ENCODE measurements at regions not wholly inside any gene's neighbourhood (a gene's known extent, or its start where the extent isn't known, plus 50 kb on each side); places are given as distances from the start of the nearest gene placed in this dataset.
A peak's percentile ranks its signal among the peaks of the same experiment; 100 is the strongest.

GRCh38 chr1:30058970-30059369, 664.4 kb downstream of the MATN1 start:
- H3K4me1 ChIP-seq, result no peaks in the 10 kb centered on the region
- ATAC-seq (ENCODE audit: low FRiP score in 2 of 2), result no peak

GRCh38 chr1:30054126-30054525, 669.3 kb downstream of the MATN1 start:
- Histone ChIP-seq H3K9me3 (no peaks in the 10 kb centered on the region), H3K27ac (no peak overlapping the region), H3K36me3 (no peaks in the 10 kb centered on the region), H3K4me3 (no peak overlapping the region), H3K4me1 (no peaks in the 10 kb centered on the region), H3K27me3 (no peaks in the 10 kb centered on the region)
- no peak for TF ChIP-seq CTCF (IDR thresholded peaks at IDR 0.05)
- no peak for TF ChIP-seq POLR2A (IDR thresholded peaks at IDR 0.05)
- TF ChIP-seq POLR2AphosphoS5 (IDR thresholded peaks at IDR 0.05), result no peak
- TF ChIP-seq EP300 (IDR thresholded peaks at IDR 0.05), result no peak
- no peak for ATAC-seq (ENCODE audit: low FRiP score in 2 of 2)
- 34 to 48% methylated on average over 1 of the region's 1 CpG for WGBS, 2 donors
- no peak for DNase-seq

More at GRCh38 chr1:30058970-30059369, 664.4 kb downstream of the MATN1 start:
- Histone ChIP-seq H3K27me3 (no peaks in the 10 kb centered on the region), H3K9me3 (no peaks in the 10 kb centered on the region), H3K36me3 (no peaks in the 10 kb centered on the region), H3K27ac (no peak overlapping the region), H3K4me3 (no peak overlapping the region)
- TF ChIP-seq EP300 (IDR thresholded peaks at IDR 0.05), result no peak
- TF ChIP-seq CTCF (IDR thresholded peaks at IDR 0.05), result no peak
- TF ChIP-seq POLR2A (IDR thresholded peaks at IDR 0.05), result no peak
- TF ChIP-seq POLR2AphosphoS5 (IDR thresholded peaks at IDR 0.05), result no peak
- WGBS, 2 donors, result 53 to 88% methylated on average over 3 to 4 of the region's 4 CpGs
- DNase-seq, result no peak

- H3K36me3 ChIP-seq, result no peaks in the 10 kb centered on the region
- ATAC-seq (ENCODE audit: low FRiP score in 2 of 2) (no peak), DNase-seq (no peak)
- TF ChIP-seq POLR2AphosphoS5 (IDR thresholded peaks at IDR 0.05), result no peak
- TF ChIP-seq CTCF (IDR thresholded peaks at IDR 0.05), result no peak
- no peak for TF ChIP-seq EP300 (IDR thresholded peaks at IDR 0.05)
- TF ChIP-seq POLR2A (IDR thresholded peaks at IDR 0.05), result no peak
- no peak overlapping the region for H3K27ac ChIP-seq
- no peaks in the 10 kb centered on the region for H3K9me3 ChIP-seq
- H3K27me3 ChIP-seq, result no peaks in the 10 kb centered on the region
- no peaks in the 10 kb centered on the region for H3K4me1 ChIP-seq
- H3K4me3 ChIP-seq, result no peak overlapping the region
- 52 to 65% methylated on average over 4 of the region's 4 CpGs for WGBS, 2 donors
These were observed 671.2 kb downstream of the MATN1 start for GRCh38 chr1:30052178-30052577.

GRCh38 chr1:30051777-30052176, 671.6 kb downstream of the MATN1 start:
- Histone ChIP-seq H3K4me3 (no peak overlapping the region), H3K27ac (no peak overlapping the region), H3K4me1 (no peaks in the 10 kb centered on the region), H3K36me3 (no peaks in the 10 kb centered on the region), H3K27me3 (no peaks in the 10 kb centered on the region), H3K9me3 (no peaks in the 10 kb centered on the region)
- ATAC-seq (ENCODE audit: low FRiP score in 2 of 2) (no peak), DNase-seq (no peak)
- TF ChIP-seq POLR2A (IDR thresholded peaks at IDR 0.05) (no peak), POLR2AphosphoS5 (IDR thresholded peaks at IDR 0.05) (no peak), CTCF (IDR thresholded peaks at IDR 0.05) (no peak), EP300 (IDR thresholded peaks at IDR 0.05) (no peak)
- 80 to 81% methylated on average over 4 to 6 of the region's 6 CpGs for WGBS, 2 donors

- TF ChIP-seq EP300 (IDR thresholded peaks at IDR 0.05) (no peak), CTCF (IDR thresholded peaks at IDR 0.05) (no peak), POLR2A (IDR thresholded peaks at IDR 0.05) (no peak), POLR2AphosphoS5 (IDR thresholded peaks at IDR 0.05) (no peak)
- Histone ChIP-seq H3K36me3 (no peaks in the 10 kb centered on the region), H3K9me3 (no peaks in the 10 kb centered on the region), H3K27ac (no peak overlapping the region), H3K4me3 (no peak overlapping the region), H3K27me3 (no peaks in the 10 kb centered on the region), H3K4me1 (no peaks in the 10 kb centered on the region)
- 55 to 75% methylated on average over 3 to 4 of the region's 4 CpGs for WGBS, 2 donors
- DNase-seq (peak in 1 of 2 donors; percentile 5), ATAC-seq (ENCODE audit: low FRiP score in 2 of 2) (no peak)
These were observed 673.6 kb downstream of the MATN1 start for GRCh38 chr1:30049748-30050296.

Measured in upper lobe of left lung (tissue), 6 donors.